NCI-H2029 treated with DMSO at 0.1 percent for 48 hours (cell line): ENCODE measurements at regions not wholly inside any gene's neighbourhood (a gene's known extent, or its start where the extent isn't known, plus 50 kb on each side); places are given as distances from the start of the nearest gene placed in this dataset.

Experiments
- DNase-seq: peaks from one replicate; lab custom pipeline; 2025; lab: John Stamatoyannopoulos, UW

GRCh38 chr1:157189096-157189495 lies 50.9 kb upstream of the ETV3 start:
- no peak for DNase-seq
